A549 (cell line): ENCODE measurements at regions not wholly inside any gene's neighbourhood (a gene's known extent, or its start where the extent isn't known, plus 50 kb on each side); places are given as distances from the start of the nearest gene placed in this dataset.
"Not testable (repeated sequence)": the region's sequence is repeated elsewhere in the genome, so short reads cannot be mapped to it uniquely, and the experiment has no call there.

Experiments used
- ATAC-seq, 2 experiments: fragments of 200-7000 bp in 1 of 2; fragments of >200 bp in 1 of 2; cut with Nextera tagmentation in 1 of 2; cut with Tn5 transposase in 1 of 2; 3 replicates each; pipeline versions ENCODE4 v1.8.0 to v1.9.1; 2018 to 2020; ENCODE audit warnings: mild to moderate bottlenecking in 1 of 2, moderate library complexity in 1 of 2
- CTCF ChIA-PET: fragments of 300-600 bp; sonication (Branson Sonifier 250); formaldehyde crosslinking; extraction: SDS; loops from one replicate; lab custom pipeline; 2021; ENCODE audit warnings: antibody characterized with exemption, inconsistent platforms; lab: Yijun Ruan, JAX
- POLR2A ChIA-PET: fragments of 350-600 bp; formaldehyde crosslinking; extraction: SDS; loops from one replicate; lab custom pipeline; 2021; ENCODE audit warnings: antibody characterized with exemption, inconsistent platforms; lab: Yijun Ruan, JAX
- DNase-seq, 2 experiments: peaks; one replicate each; pipeline versions ENCODE4 v3.0.0 to v3.0.0-alpha.2; 2011 to 2016; ENCODE audit warnings: low read depth in 1 of 2, low spot score in 1 of 2
- FAIRE-seq: peaks from 2 replicates; lab custom pipeline; 2011; peaks lifted over from hg19 to GRCh38; lab: Jason Lieb, UNC
- H3K27ac ChIP-seq, 2 experiments: fragments of >200 bp; sonication (Bioruptor Twin); formaldehyde crosslinking; 3 replicates each; pipeline ENCODE4 v1.5.1; 2016 to 2017
- H3K4me1 ChIP-seq: fragments of >200 bp; sonication (Bioruptor Twin); formaldehyde crosslinking; 3 replicates; pipeline ENCODE4 v1.6.1; 2016
- H3K4me2 ChIP-seq: fragments of >200 bp; sonication (Bioruptor Twin); formaldehyde crosslinking; 3 replicates; pipeline ENCODE4 v1.6.1; 2016
- H3K4me3 ChIP-seq: fragments of >200 bp; sonication (Bioruptor Twin); formaldehyde crosslinking; 3 replicates; pipeline ENCODE4 v1.5.1; 2016
- H3K9me3 ChIP-seq: fragments of >200 bp; sonication (Bioruptor Twin); formaldehyde crosslinking; 3 replicates; pipeline ENCODE4 v1.6.1; 2016
- EHF ChIP-seq: fragments of 250-450 bp; sonication (Bioruptor Pico); IDR thresholded peaks from 2 replicates; pipeline ENCODE4 v1.5.0; 2020; ENCODE audit warnings: mild to moderate bottlenecking
- EHMT2 ChIP-seq: fragments of 200-600 bp; sonication (generic); IDR thresholded peaks from 2 replicates; pipeline ENCODE4 v1.6.1; 2016; ENCODE audit warnings: antibody characterized with exemption, low read depth, mild to moderate bottlenecking, moderate library complexity
- ELK1 ChIP-seq: fragments of 150-350 bp; IDR thresholded peaks from 2 replicates; pipeline ENCODE4 v1.6.1; 2014; ENCODE audit warnings: low read depth, mild to moderate bottlenecking, low read length
- EP300 ChIP-seq, 2 experiments: fragments of >200 bp; sonication (Bioruptor Twin); formaldehyde crosslinking; IDR thresholded peaks; 2 replicates in 1 of 2; 3 replicates in 1 of 2; pipeline ENCODE4 v1.6.1; 2016 to 2017
- ESRRA ChIP-seq: fragments of 150-350 bp; IDR thresholded peaks from 2 replicates; pipeline ENCODE4 v1.6.1; 2014; ENCODE audit warnings: mild to moderate bottlenecking, low read length, borderline replicate concordance
- FOSB ChIP-seq: fragments of 250-450 bp; sonication (Bioruptor Pico); IDR thresholded peaks from 2 replicates; pipeline ENCODE4 v1.5.0; 2020; ENCODE audit warnings: mild to moderate bottlenecking, moderate library complexity
- FOXS1 ChIP-seq: fragments of 250-450 bp; sonication (Bioruptor Pico); IDR thresholded peaks from 2 replicates; pipeline ENCODE4 v1.5.0; 2020; ENCODE audit warnings: mild to moderate bottlenecking, moderate library complexity
- HOXB5 ChIP-seq: fragments of 250-450 bp; sonication (Bioruptor Pico); IDR thresholded peaks from 2 replicates; pipeline ENCODE4 v1.5.0; 2020; ENCODE audit warnings: mild to moderate bottlenecking, moderate library complexity
- KDM1A ChIP-seq: fragments of 200-600 bp; sonication (generic); IDR thresholded peaks from 2 replicates; pipeline ENCODE4 v1.6.1; 2016; ENCODE audit warnings: low read depth, mild to moderate bottlenecking
- MYC ChIP-seq: IDR thresholded peaks from 2 replicates; pipeline ENCODE4 v1.6.1; 2012; ENCODE audit warnings: mild to moderate bottlenecking, inconsistent platforms, low read length, improper control_type of control experiment, borderline replicate concordance
- NR3C1 ChIP-seq: fragments of >200 bp; sonication (Bioruptor Twin); formaldehyde crosslinking; IDR thresholded peaks from 3 replicates; pipeline ENCODE4 v1.6.1; 2017
- PHF8 ChIP-seq: fragments of 200-600 bp; sonication (generic); IDR thresholded peaks from 2 replicates; pipeline ENCODE4 v1.6.1; 2016; ENCODE audit warnings: low read depth, mild to moderate bottlenecking, antibody characterized with exemption, moderate library complexity, borderline replicate concordance
- POLR2AphosphoS2 ChIP-seq: conservative IDR thresholded peaks from 2 replicates; pipeline ENCODE4 v1.6.1; 2012; ENCODE audit warnings: low read length, improper control_type of control experiment, inconsistent platforms
- RAD21 ChIP-seq, 2 experiments: fragments of >200 bp in 1 of 2; sonication (Bioruptor Twin) in 1 of 2; formaldehyde crosslinking in 1 of 2; IDR thresholded peaks in 1 of 2; conservative IDR thresholded peaks in 1 of 2; 2 replicates in 1 of 2; 3 replicates in 1 of 2; pipeline ENCODE4 v1.6.1; 2012 to 2018; ENCODE audit warnings: inconsistent platforms in 1 of 2
- RARB ChIP-seq: fragments of 250-450 bp; sonication (Bioruptor Pico); IDR thresholded peaks from 2 replicates; pipeline ENCODE4 v1.8.0; 2021; ENCODE audit warnings: mild to moderate bottlenecking, moderate library complexity
- RCOR1 ChIP-seq: fragments of 150-350 bp; IDR thresholded peaks from 2 replicates; pipeline ENCODE4 v1.6.1; 2014; ENCODE audit warnings: antibody characterized with exemption, low read length, low read depth
- REST ChIP-seq: fragments of 200-600 bp; sonication (generic); IDR thresholded peaks from 2 replicates; pipeline ENCODE4 v1.6.1; 2016; ENCODE audit warnings: antibody characterized with exemption, mild to moderate bottlenecking, moderate library complexity
- RFX5 ChIP-seq: fragments of 450-650 bp; IDR thresholded peaks from 2 replicates; pipeline ENCODE4 v1.7.1; 2014; ENCODE audit warnings: antibody characterized with exemption, mild to moderate bottlenecking, moderate library complexity
- RNF2 ChIP-seq: fragments of 200-600 bp; sonication (generic); IDR thresholded peaks from 2 replicates; pipeline ENCODE4 v1.6.1; 2016; ENCODE audit warnings: low read depth, mild to moderate bottlenecking, antibody characterized with exemption, moderate library complexity, borderline replicate concordance
- ZC3H11A ChIP-seq: fragments of 450-650 bp; IDR thresholded peaks from 2 replicates; pipeline ENCODE4 v1.6.1; 2014; ENCODE audit warnings: antibody characterized with exemption, mild to moderate bottlenecking
- WGBS: methylation state at CpG from one replicate; pipeline ENCODE4 v1.1.6; 2017; ENCODE audit errors: missing lambda C conversion rate; 5-methylcytosine and 5-hydroxymethylcytosine counted together
- TF ChIP-seq, protein P1 (sequence below): fragments of 250-450 bp; sonication (Bioruptor Pico); IDR thresholded peaks from 2 replicates; pipeline ENCODE4 v1.5.0; 2021; ENCODE audit warnings: mild to moderate bottlenecking, moderate library complexity, borderline replicate concordance
- TF ChIP-seq, protein P2 (sequence below): IDR thresholded peaks from 2 replicates; pipeline ENCODE4 v1.6.1; 2012; ENCODE audit warnings: low read depth, borderline replicate concordance
- TF ChIP-seq, protein P3 (sequence below): fragments of 250-450 bp; sonication (Bioruptor Pico); IDR thresholded peaks from 2 replicates; pipeline ENCODE4 v1.5.0; 2020; ENCODE audit warnings: low read depth, mild to moderate bottlenecking, moderate library complexity
- TF ChIP-seq, protein P4 (sequence below): IDR thresholded peaks from 2 replicates; pipeline ENCODE4 v1.6.1; 2012

GRCh38 chr7:142642316-142642715 is 107.0 kb upstream of the PRSS1 start:
- Histone ChIP-seq H3K4me1 (no peaks in the 10 kb centered on the region), H3K4me3 (no peak overlapping the region), H3K27ac (no peak overlapping the region), H3K9me3 (no peaks in the 10 kb centered on the region), H3K4me2 (no peak overlapping the region)
- no peak for ATAC-seq
- FAIRE-seq: no peak
- DNase-seq: no peak
- TF ChIP-seq FOXS1 (CRISPR knock-in tag) (no peak), REST (no peak), EHF (CRISPR knock-in tag) (no peak), RARB (CRISPR knock-in tag) (no peak), ZC3H11A (no peak), KDM1A (no peak), EHMT2 (no peak), ESRRA (no peak), EP300 (IDR thresholded peaks at IDR 0.05) (no peak), MYC (no peak), PHF8 (no peak), ELK1 (no peak), POLR2AphosphoS2 (no peak), NR3C1 (no peak), RFX5 (no peak), RNF2 (no peak)
- TF ChIP-seq, protein P1, sequence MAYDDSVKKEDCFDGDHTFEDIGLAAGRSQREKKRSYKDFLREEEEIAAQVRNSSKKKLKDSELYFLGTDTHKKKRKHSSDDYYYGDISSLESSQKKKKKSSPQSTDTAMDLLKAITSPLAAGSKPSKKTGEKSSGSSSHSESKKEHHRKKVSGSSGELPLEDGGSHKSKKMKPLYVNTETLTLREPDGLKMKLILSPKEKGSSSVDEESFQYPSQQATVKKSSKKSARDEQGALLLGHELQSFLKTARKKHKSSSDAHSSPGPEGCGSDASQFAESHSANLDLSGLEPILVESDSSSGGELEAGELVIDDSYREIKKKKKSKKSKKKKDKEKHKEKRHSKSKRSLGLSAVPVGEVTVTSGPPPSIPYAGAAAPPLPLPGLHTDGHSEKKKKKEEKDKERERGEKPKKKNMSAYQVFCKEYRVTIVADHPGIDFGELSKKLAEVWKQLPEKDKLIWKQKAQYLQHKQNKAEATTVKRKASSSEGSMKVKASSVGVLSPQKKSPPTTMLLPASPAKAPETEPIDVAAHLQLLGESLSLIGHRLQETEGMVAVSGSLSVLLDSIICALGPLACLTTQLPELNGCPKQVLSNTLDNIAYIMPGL (CRISPR knock-in tag): no peak
- CTCF ChIA-PET: interaction anchor here (1.5 to 1.9 kb wide), 2 partner anchors 107 to 141 kb away, joined by 4 to 6 read pairs; no protein-coding TSS in a partner anchor
- POLR2A ChIA-PET: no interaction called here

DNA sequence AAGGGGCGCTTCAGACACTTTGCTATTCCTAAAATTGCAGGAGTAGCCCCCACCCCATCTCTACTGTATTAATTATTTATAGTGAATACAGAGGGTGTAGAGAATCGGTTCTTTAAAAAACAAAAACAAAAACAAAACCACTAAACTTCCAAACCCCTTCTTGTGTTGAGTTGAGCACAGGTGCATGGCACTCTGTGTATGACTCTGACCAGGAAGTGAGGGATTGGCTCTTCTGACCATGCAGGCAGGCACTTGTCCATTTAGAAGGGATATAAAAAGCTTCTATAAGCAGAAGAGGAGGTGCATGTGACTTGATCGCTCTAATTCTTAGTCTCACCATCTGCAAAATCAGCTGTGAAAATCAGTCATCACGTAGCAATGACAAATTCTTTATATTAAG is 108.0 kb upstream of the PRSS1 start:
- POLR2A ChIA-PET, ATAC-seq, FAIRE-seq, H3K4me1 ChIP-seq, H3K27ac ChIP-seq, H3K4me3 ChIP-seq, H3K4me2 ChIP-seq, DNase-seq, H3K9me3 ChIP-seq: not testable (repeated sequence)
- WGBS: 2% methylated on average over 4 of the region's 4 CpGs
- CTCF ChIA-PET: interaction anchor here (1.3 to 1.9 kb wide), 4 partner anchors 11 to 142 kb away, joined by 3 to 6 read pairs (median 4); no protein-coding TSS in a partner anchor

GRCh38 chr7:142638581-142638980 is 110.7 kb upstream of the PRSS1 start:
- no peak for ATAC-seq
- H3K9me3 ChIP-seq: 0 out of 3 replicates have a peak, but pooled peaks cover 3% of the 10 kb centered on the region
- no peak overlapping the region for H3K27ac ChIP-seq
- 11% methylated on average over 4 of the region's 4 CpGs for WGBS
- H3K4me3 ChIP-seq: no peak overlapping the region
- no peak for FAIRE-seq
- DNase-seq: no peak
- H3K4me1 ChIP-seq: no peaks in the 10 kb centered on the region
- H3K4me2 ChIP-seq: no peak overlapping the region
- CTCF ChIA-PET: no interaction called here
- POLR2A ChIA-PET: no interaction called here
- TF ChIP-seq FOSB (CRISPR knock-in tag) (no peak), FOXS1 (CRISPR knock-in tag) (no peak), RFX5 (no peak), PHF8 (no peak), EP300 (IDR thresholded peaks at IDR 0.05) (no peak), RAD21 (conservative IDR thresholded peaks at IDR 0.05 in 1 of 2, IDR thresholded peaks at IDR 0.05 in 1 of 2) (no peak), RCOR1 (no peak), ELK1 (no peak), HOXB5 (CRISPR knock-in tag) (no peak)
- TF ChIP-seq, protein P2, sequence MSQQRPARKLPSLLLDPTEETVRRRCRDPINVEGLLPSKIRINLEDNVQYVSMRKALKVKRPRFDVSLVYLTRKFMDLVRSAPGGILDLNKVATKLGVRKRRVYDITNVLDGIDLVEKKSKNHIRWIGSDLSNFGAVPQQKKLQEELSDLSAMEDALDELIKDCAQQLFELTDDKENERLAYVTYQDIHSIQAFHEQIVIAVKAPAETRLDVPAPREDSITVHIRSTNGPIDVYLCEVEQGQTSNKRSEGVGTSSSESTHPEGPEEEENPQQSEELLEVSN: no peak
- TF ChIP-seq, protein P3, sequence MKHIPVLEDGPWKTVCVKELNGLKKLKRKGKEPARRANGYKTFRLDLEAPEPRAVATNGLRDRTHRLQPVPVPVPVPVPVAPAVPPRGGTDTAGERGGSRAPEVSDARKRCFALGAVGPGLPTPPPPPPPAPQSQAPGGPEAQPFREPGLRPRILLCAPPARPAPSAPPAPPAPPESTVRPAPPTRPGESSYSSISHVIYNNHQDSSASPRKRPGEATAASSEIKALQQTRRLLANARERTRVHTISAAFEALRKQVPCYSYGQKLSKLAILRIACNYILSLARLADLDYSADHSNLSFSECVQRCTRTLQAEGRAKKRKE: no peak
- TF ChIP-seq, protein P4, sequence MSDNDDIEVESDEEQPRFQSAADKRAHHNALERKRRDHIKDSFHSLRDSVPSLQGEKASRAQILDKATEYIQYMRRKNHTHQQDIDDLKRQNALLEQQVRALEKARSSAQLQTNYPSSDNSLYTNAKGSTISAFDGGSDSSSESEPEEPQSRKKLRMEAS: no peak
